Brain microvascular endothelial cell (primary cell): ENCODE measurements at regions not wholly inside any gene's neighbourhood (a gene's known extent, or its start where the extent isn't known, plus 50 kb on each side); places are given as distances from the start of the nearest gene placed in this dataset.

ENCODE experiments used
- DNase-seq: peaks from one replicate; pipeline ENCODE4 v3.0.0-alpha.2; 2020
- H3K27ac ChIP-seq: fragments of 250-450 bp; sonication (Bioruptor Pico); 2 replicates; pipeline ENCODE4 v1.5.1; 2020; ENCODE audit warnings: mild to moderate bottlenecking, moderate library complexity
- H3K27me3 ChIP-seq: fragments of 250-450 bp; sonication (Bioruptor Pico); replicated peaks from 2 replicates; pipeline ENCODE4 v1.5.1; 2020; ENCODE audit warnings: mild to moderate bottlenecking
- H3K36me3 ChIP-seq: fragments of 250-450 bp; sonication (Bioruptor Pico); replicated peaks from 2 replicates; pipeline ENCODE4 v1.5.1; 2020; ENCODE audit warnings: mild to moderate bottlenecking
- H3K4me3 ChIP-seq: 2 replicates; pipeline ENCODE4 v1.5.1; 2011; ENCODE audit warnings: low read depth, mild to moderate bottlenecking, control low read depth, low read length, moderate library complexity
- CTCF ChIP-seq: IDR thresholded peaks from 2 replicates; pipeline ENCODE4 v1.5.1; 2011; ENCODE audit warnings: low read depth, mild to moderate bottlenecking, moderate library complexity, low read length, control low read depth, inconsistent platforms; ENCODE audit errors: missing control alignments
- in situ Hi-C: cut with HindIII; loops from 2 replicates; pipeline ENCODE4 v1.10.0; 2017; ENCODE audit warnings: low sequenced_read_pairs, low pct_ligation_motif_present

GRCh38 chr10:131000743-131001142, 310.8 kb downstream of the TCERG1L start:
- Histone ChIP-seq H3K27ac (no peak overlapping the region), H3K27me3 (no peaks in the 10 kb centered on the region), H3K36me3 (no peaks in the 10 kb centered on the region), H3K4me3 (no peak overlapping the region)
- no peak for TF ChIP-seq CTCF
- in situ Hi-C loops, result no loop called here
- no peak for DNase-seq

GRCh38 chr10:131001438-131001837, 310.1 kb downstream of the TCERG1L start:
- no peak overlapping the region for H3K4me3 ChIP-seq
- H3K27ac ChIP-seq, result no peak overlapping the region
- TF ChIP-seq CTCF, result no peak
- in situ Hi-C loops, result no loop called here
- no peaks in the 10 kb centered on the region for H3K27me3 ChIP-seq
- H3K36me3 ChIP-seq, result no peaks in the 10 kb centered on the region
- no peak for DNase-seq

- no peaks in the 10 kb centered on the region for H3K36me3 ChIP-seq
- no peak for DNase-seq
- H3K27me3 ChIP-seq, result no peaks in the 10 kb centered on the region
- H3K27ac ChIP-seq, result no peak overlapping the region
- no peak for TF ChIP-seq CTCF
- in situ Hi-C loops, result no loop called here
- H3K4me3 ChIP-seq, result no peak overlapping the region
Observed at GRCh38 chr10:131002031-131002861, 309.3 kb downstream of the TCERG1L start.

GRCh38 chr10:131003455-131003854, 308.1 kb downstream of the TCERG1L start:
- no peaks in the 10 kb centered on the region for H3K27me3 ChIP-seq
- no peak for TF ChIP-seq CTCF
- no peaks in the 10 kb centered on the region for H3K36me3 ChIP-seq
- DNase-seq, result no peak
- H3K4me3 ChIP-seq, result no peak overlapping the region
- in situ Hi-C loops, result no loop called here
- H3K27ac ChIP-seq, result no peak overlapping the region

GRCh38 chr10:131004276-131004675, 307.2 kb downstream of the TCERG1L start:
- Histone ChIP-seq H3K4me3 (no peak overlapping the region), H3K36me3 (no peaks in the 10 kb centered on the region), H3K27ac (no peak overlapping the region), H3K27me3 (no peaks in the 10 kb centered on the region)
- in situ Hi-C loops, result no loop called here
- no peak for TF ChIP-seq CTCF
- DNase-seq, result no peak
